ENCODE measurements at regions not wholly inside any gene's neighbourhood (a gene's known extent, or its start where the extent isn't known, plus 50 kb on each side); places are given as distances from the start of the nearest gene placed in this dataset.

- no peak for TF ChIP-seq POLR2A (IDR thresholded peaks at IDR 0.05)
- no peak for TF ChIP-seq CTCF (IDR thresholded peaks at IDR 0.05)
These were observed 222.8 kb downstream of the TENT4A start for GRCh38 chr5:6936031-6936430.
